ENCODE measurements at regions not wholly inside any gene's neighbourhood (a gene's known extent, or its start where the extent isn't known, plus 50 kb on each side); places are given as distances from the start of the nearest gene placed in this dataset.

DNA sequence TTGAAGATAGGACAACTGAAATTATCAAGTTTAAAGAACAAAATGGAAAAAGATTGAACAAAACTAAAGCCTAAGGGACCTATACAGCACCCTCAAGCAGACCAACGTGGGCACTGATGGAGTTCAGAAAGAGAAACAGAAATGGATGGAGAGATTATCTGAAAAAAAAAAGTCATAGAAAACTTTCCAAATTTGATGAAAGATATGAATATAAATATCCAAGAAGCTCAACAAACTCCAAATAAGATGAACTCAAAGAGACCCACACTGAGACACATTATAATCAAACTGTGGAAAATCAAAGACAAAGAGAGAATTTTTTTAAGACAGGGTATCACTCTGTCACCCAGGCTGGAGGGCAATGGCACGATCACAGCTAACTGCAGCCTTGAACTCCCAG is 128.6 kb upstream of the PUM3 start:
- no peak overlapping the region for H3K4me3 ChIP-seq (ENCODE audit: low read depth, low read length)
- no peak for TF ChIP-seq CTCF (IDR thresholded peaks at IDR 0.05; ENCODE audit: insufficient read depth in 1 of 2, low read depth in 1 of 2, low read length in 1 of 2, severe bottlenecking in 1 of 2, unreplicated experiment in 1 of 2)
- no peak for DNase-seq
- no TSS peak for BruUV-seq (replicated peaks)
- ChIA-PET POLR2A (no interaction called here), CTCF (no interaction called here)
- no peaks in the 10 kb centered on the region for H3K27me3 ChIP-seq (replicated peaks; ENCODE audit: control insufficient read depth, insufficient read depth, low read length)
- Mint-ChIP-seq H3K27me3 (ENCODE audit: insufficient read depth, unreplicated experiment) (peaks cover 7% of the 10 kb centered on the region), H3K27ac (ENCODE audit: unreplicated experiment) (no peak overlapping the region), H3K4me1 (ENCODE audit: low read depth, unreplicated experiment) (no peaks in the 10 kb centered on the region), H3K4me3 (ENCODE audit: unreplicated experiment) (no peak overlapping the region), H3K36me3 (ENCODE audit: insufficient read depth, unreplicated experiment) (no peaks in the 10 kb centered on the region), H3K9me3 (ENCODE audit: unreplicated experiment) (no peaks in the 10 kb centered on the region)
- no peaks in the 10 kb centered on the region for H3K9me3 ChIP-seq
- H3K4me1 ChIP-seq = no peaks in the 10 kb centered on the region
- intact Hi-C loops (cut with micrococcal nuclease; ENCODE audit: unreplicated experiment) = no loop called here
- no peaks in the 10 kb centered on the region for H3K36me3 ChIP-seq (ENCODE audit: control insufficient read depth, insufficient read depth, low read length)

DNA sequence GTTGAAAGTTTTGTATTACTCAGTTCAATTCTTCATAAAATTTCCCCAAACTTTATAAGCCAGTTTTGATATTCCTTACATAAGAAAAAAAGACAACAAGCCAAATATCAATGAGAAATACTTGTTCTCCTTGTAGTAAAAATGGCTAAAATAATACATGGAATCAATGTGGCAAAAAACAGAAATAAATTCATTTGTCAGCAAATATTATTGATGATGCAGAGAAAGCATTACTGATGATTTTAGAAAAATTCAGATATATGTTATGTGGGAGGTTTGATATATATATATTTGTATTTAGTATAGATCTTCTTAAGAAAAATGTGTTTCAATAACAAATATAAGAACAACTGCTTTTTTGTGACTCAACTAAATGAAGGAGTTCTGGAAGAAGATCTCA is 127.0 kb upstream of the PUM3 start:
- POLR2A ChIA-PET = no interaction called here
- H3K27me3 Mint-ChIP-seq (ENCODE audit: insufficient read depth, unreplicated experiment) = peaks cover 7% of the 10 kb centered on the region
- Histone ChIP-seq H3K36me3 (ENCODE audit: control insufficient read depth, insufficient read depth, low read length) (no peaks in the 10 kb centered on the region), H3K9me3 (no peaks in the 10 kb centered on the region), H3K4me3 (ENCODE audit: low read depth, low read length) (no peak overlapping the region), H3K4me1 (no peaks in the 10 kb centered on the region), H3K27me3 (replicated peaks; ENCODE audit: control insufficient read depth, insufficient read depth, low read length) (no peaks in the 10 kb centered on the region)
- H3K4me3 Mint-ChIP-seq (ENCODE audit: unreplicated experiment) = no peak overlapping the region
- TF ChIP-seq CTCF (IDR thresholded peaks at IDR 0.05; ENCODE audit: insufficient read depth in 1 of 2, low read depth in 1 of 2, low read length in 1 of 2, severe bottlenecking in 1 of 2, unreplicated experiment in 1 of 2) = no peak
- intact Hi-C loops (cut with micrococcal nuclease; ENCODE audit: unreplicated experiment) = no loop called here
- no peak overlapping the region for H3K27ac Mint-ChIP-seq (ENCODE audit: unreplicated experiment)
- CTCF ChIA-PET = no interaction called here
- no TSS peak for BruUV-seq (replicated peaks)
- DNase-seq = no peak
- no peaks in the 10 kb centered on the region for H3K4me1 Mint-ChIP-seq (ENCODE audit: low read depth, unreplicated experiment)
- no peaks in the 10 kb centered on the region for H3K36me3 Mint-ChIP-seq (ENCODE audit: insufficient read depth, unreplicated experiment)
- H3K9me3 Mint-ChIP-seq (ENCODE audit: unreplicated experiment) = no peaks in the 10 kb centered on the region

- H3K36me3 ChIP-seq (ENCODE audit: control insufficient read depth, insufficient read depth, low read length) = no peaks in the 10 kb centered on the region
- H3K27me3 Mint-ChIP-seq (ENCODE audit: insufficient read depth, unreplicated experiment) = peaks cover 7% of the 10 kb centered on the region
- no peaks in the 10 kb centered on the region for H3K9me3 ChIP-seq
- ChIA-PET POLR2A (interaction anchor here (0.6 kb wide), 1 partner anchor 73 kb away, joined by 4 read pairs; no protein-coding TSS in a partner anchor), CTCF (no interaction called here)
- H3K9me3 Mint-ChIP-seq (ENCODE audit: unreplicated experiment) = no peaks in the 10 kb centered on the region
- H3K27me3 ChIP-seq (replicated peaks; ENCODE audit: control insufficient read depth, insufficient read depth, low read length) = no peaks in the 10 kb centered on the region
- DNase-seq = no peak
- H3K36me3 Mint-ChIP-seq (ENCODE audit: insufficient read depth, unreplicated experiment) = no peaks in the 10 kb centered on the region
- BruUV-seq (replicated peaks) = no TSS peak
- H3K4me1 Mint-ChIP-seq (ENCODE audit: low read depth, unreplicated experiment) = no peaks in the 10 kb centered on the region
- H3K4me1 ChIP-seq = no peaks in the 10 kb centered on the region
- no peak overlapping the region for H3K4me3 Mint-ChIP-seq (ENCODE audit: unreplicated experiment)
- no peak for TF ChIP-seq CTCF (IDR thresholded peaks at IDR 0.05; ENCODE audit: insufficient read depth in 1 of 2, low read depth in 1 of 2, low read length in 1 of 2, severe bottlenecking in 1 of 2, unreplicated experiment in 1 of 2)
- H3K27ac Mint-ChIP-seq (ENCODE audit: unreplicated experiment) = no peak overlapping the region
- no peak overlapping the region for H3K4me3 ChIP-seq (ENCODE audit: low read depth, low read length)
- intact Hi-C loops (cut with micrococcal nuclease; ENCODE audit: unreplicated experiment) = no loop called here
Observed at GRCh38 chr9:2967766-2968165, 123.9 kb upstream of the PUM3 start.
